ENCODE measurements at regions not wholly inside any gene's neighbourhood (a gene's known extent, or its start where the extent isn't known, plus 50 kb on each side); places are given as distances from the start of the nearest gene placed in this dataset.
"Not testable (repeated sequence)": the region's sequence is repeated elsewhere in the genome, so short reads cannot be mapped to it uniquely, and the experiment has no call there.

GRCh38 chrX:131424895-131425294 is 119.0 kb upstream of the OR13H1 start:
- TF ChIP-seq EZH2phosphoT487 (IDR thresholded peaks at IDR 0.05; ENCODE audit: borderline replicate concordance, low read depth, low read length) (no peak), CTCF (conservative IDR thresholded peaks at IDR 0.05; ENCODE audit: low read length) (no peak)
- POLR2A ChIA-PET: no interaction called here
- Histone ChIP-seq H3K27ac (ENCODE audit: low read depth, low read length, poor library complexity, severe bottlenecking) (no peak overlapping the region), H3K79me2 (ENCODE audit: insufficient read depth, low read depth, low read length) (no peaks in the 10 kb centered on the region), H3K4me3 (ENCODE audit: low read depth, low read length, poor library complexity, severe bottlenecking) (no peak overlapping the region), H4K20me1 (ENCODE audit: insufficient read depth, low read length) (no peaks in the 10 kb centered on the region), H3K4me2 (ENCODE audit: low read length) (no peak overlapping the region), H3K9me3 (ENCODE audit: low read length) (no peaks in the 10 kb centered on the region), H2AFZ (ENCODE audit: low read length) (no peak overlapping the region), H3K36me3 (ENCODE audit: insufficient read depth, low read length) (no peaks in the 10 kb centered on the region), H3K9me2 (ENCODE audit: insufficient read depth, low read length) (no peaks in the 10 kb centered on the region), H3K4me1 (ENCODE audit: insufficient read depth, low read length, poor library complexity, severe bottlenecking) (no peaks in the 10 kb centered on the region)
- CTCF ChIA-PET (ENCODE audit: unreplicated experiment): no interaction called here
- intact Hi-C loops (cut with micrococcal nuclease; ENCODE audit: unreplicated experiment): no loop called here
- DNase-seq (ENCODE audit: low spot score): no peak
- no TSS peak for BruUV-seq (replicated peaks)

GRCh38 chrX:131430465-131430864 is 113.4 kb upstream of the OR13H1 start:
- H3K4me1 ChIP-seq (ENCODE audit: insufficient read depth, low read length, poor library complexity, severe bottlenecking); BruUV-seq (replicated peaks); H3K27ac ChIP-seq (ENCODE audit: low read depth, low read length, poor library complexity, severe bottlenecking); H4K20me1 ChIP-seq (ENCODE audit: insufficient read depth, low read length); H3K4me2 ChIP-seq (ENCODE audit: low read length); DNase-seq (ENCODE audit: low spot score); intact Hi-C loops (cut with micrococcal nuclease; ENCODE audit: unreplicated experiment); H2AFZ ChIP-seq (ENCODE audit: low read length); CTCF ChIA-PET (ENCODE audit: unreplicated experiment); H3K4me3 ChIP-seq (ENCODE audit: low read depth, low read length, poor library complexity, severe bottlenecking); H3K36me3 ChIP-seq (ENCODE audit: insufficient read depth, low read length); H3K9me3 ChIP-seq (ENCODE audit: low read length); H3K9me2 ChIP-seq (ENCODE audit: insufficient read depth, low read length); POLR2A ChIA-PET; H3K79me2 ChIP-seq (ENCODE audit: insufficient read depth, low read depth, low read length): not testable (repeated sequence)

GRCh38 chrX:131441033-131441432 is 102.8 kb upstream of the OR13H1 start:
- no peaks in the 10 kb centered on the region for H3K79me2 ChIP-seq (ENCODE audit: insufficient read depth, low read depth, low read length)
- no peak overlapping the region for H3K27ac ChIP-seq (ENCODE audit: low read depth, low read length, poor library complexity, severe bottlenecking)
- no peak overlapping the region for H3K4me2 ChIP-seq (ENCODE audit: low read length)
- ChIA-PET POLR2A (no interaction called here), CTCF (ENCODE audit: unreplicated experiment) (no interaction called here)
- no peak for DNase-seq (ENCODE audit: low spot score)
- no TSS peak for BruUV-seq (replicated peaks)
- no peak overlapping the region for H2AFZ ChIP-seq (ENCODE audit: low read length)
- H4K20me1 ChIP-seq (ENCODE audit: insufficient read depth, low read length): no peaks in the 10 kb centered on the region
- H3K4me3 ChIP-seq (ENCODE audit: low read depth, low read length, poor library complexity, severe bottlenecking): no peak overlapping the region
- intact Hi-C loops (cut with micrococcal nuclease; ENCODE audit: unreplicated experiment): no loop called here
- no peaks in the 10 kb centered on the region for H3K9me2 ChIP-seq (ENCODE audit: insufficient read depth, low read length)
- H3K4me1 ChIP-seq (ENCODE audit: insufficient read depth, low read length, poor library complexity, severe bottlenecking): no peaks in the 10 kb centered on the region
- H3K9me3 ChIP-seq (ENCODE audit: low read length): no peaks in the 10 kb centered on the region
- TF ChIP-seq CTCF (conservative IDR thresholded peaks at IDR 0.05; ENCODE audit: low read length): no peak
- TF ChIP-seq EZH2phosphoT487 (IDR thresholded peaks at IDR 0.05; ENCODE audit: borderline replicate concordance, low read depth, low read length): no peak
- H3K36me3 ChIP-seq (ENCODE audit: insufficient read depth, low read length): no peaks in the 10 kb centered on the region

Measured in OCI-LY7 (cell line).